HFFc6 (cell line): ENCODE measurements at regions not wholly inside any gene's neighbourhood (a gene's known extent, or its start where the extent isn't known, plus 50 kb on each side); places are given as distances from the start of the nearest gene placed in this dataset.

Experiments used
- DNase-seq: peaks from one replicate; pipeline ENCODE4 v3.0.0-alpha.2; 2018
- H3K27ac Mint-ChIP-seq: 2 replicates; pipeline ENCODE4 v1.8.0; 2020; ENCODE audit warnings: mild to moderate bottlenecking, mixed read lengths
- H3K27me3 Mint-ChIP-seq: 2 replicates; pipeline ENCODE4 v1.8.0; 2021; ENCODE audit warnings: mild to moderate bottlenecking, moderate library complexity, mixed read lengths; ENCODE audit not compliant: insufficient read depth
- H3K36me3 Mint-ChIP-seq: 2 replicates; pipeline ENCODE4 v1.8.0; 2021; ENCODE audit warnings: low read depth, mixed read lengths
- H3K4me1 Mint-ChIP-seq: 2 replicates; pipeline ENCODE4 v1.8.0; 2020; ENCODE audit warnings: low read depth, mixed read lengths
- H3K4me3 Mint-ChIP-seq: 2 replicates; pipeline ENCODE4 v1.8.0; 2020; ENCODE audit warnings: mild to moderate bottlenecking, moderate library complexity, mixed read lengths
- H3K9me3 Mint-ChIP-seq: 2 replicates; pipeline ENCODE4 v1.8.0; 2020; ENCODE audit warnings: mild to moderate bottlenecking, mixed read lengths
- CTCF ChIP-seq: fragments of 200-600 bp; sonication (generic); IDR thresholded peaks from 2 replicates; pipeline ENCODE4 v1.5.0; 2021; ENCODE audit warnings: antibody characterized with exemption, mild to moderate bottlenecking

- Mint-ChIP-seq H3K27ac (no peak overlapping the region), H3K4me3 (no peak overlapping the region), H3K27me3 (peaks cover 9% of the 10 kb centered on the region), H3K9me3 (no peaks in the 10 kb centered on the region), H3K36me3 (no peaks in the 10 kb centered on the region), H3K4me1 (peaks cover 28% of the 10 kb centered on the region)
- no peak for DNase-seq
- no peak for TF ChIP-seq CTCF
These were observed 56.5 kb upstream of the SIRPA start for GRCh38 chr20:1838556-1839279.

GRCh38 chr20:1835186-1836035, 59.8 kb upstream of the SIRPA start:
- Mint-ChIP-seq H3K9me3 (no peaks in the 10 kb centered on the region), H3K4me1 (peaks cover 40% of the 10 kb centered on the region), H3K4me3 (no peak overlapping the region), H3K27me3 (peaks cover 7% of the 10 kb centered on the region), H3K36me3 (no peaks in the 10 kb centered on the region), H3K27ac (no peak overlapping the region)
- no peak for DNase-seq
- no peak for TF ChIP-seq CTCF

GRCh38 chr20:1833728-1834726, 61.2 kb upstream of the SIRPA start:
- Mint-ChIP-seq H3K9me3 (no peaks in the 10 kb centered on the region), H3K36me3 (no peaks in the 10 kb centered on the region), H3K27ac (no peak overlapping the region), H3K27me3 (peaks cover 7% of the 10 kb centered on the region), H3K4me3 (no peak overlapping the region), H3K4me1 (peaks cover 42% of the 10 kb centered on the region)
- no peak for TF ChIP-seq CTCF
- no peak for DNase-seq

GRCh38 chr20:1833216-1833615, 62.0 kb upstream of the SIRPA start:
- Mint-ChIP-seq H3K36me3 (no peaks in the 10 kb centered on the region), H3K4me3 (no peak overlapping the region), H3K4me1 (peaks cover 45% of the 10 kb centered on the region), H3K27me3 (peaks cover 7% of the 10 kb centered on the region), H3K9me3 (no peaks in the 10 kb centered on the region), H3K27ac (no peak overlapping the region)
- no peak for DNase-seq
- TF ChIP-seq CTCF: no peak

- Mint-ChIP-seq H3K4me1 (peaks cover 48% of the 10 kb centered on the region), H3K27ac (peak overlapping the region; percentile 20), H3K4me3 (no peak overlapping the region), H3K9me3 (no peaks in the 10 kb centered on the region), H3K27me3 (peaks cover 7% of the 10 kb centered on the region), H3K36me3 (no peaks in the 10 kb centered on the region)
- no peak for TF ChIP-seq CTCF
- DNase-seq: no peak
These were observed 62.6 kb upstream of the SIRPA start for GRCh38 chr20:1832634-1833033.
